ENCODE measurements at regions not wholly inside any gene's neighbourhood (a gene's known extent, or its start where the extent isn't known, plus 50 kb on each side); places are given as distances from the start of the nearest gene placed in this dataset.

GRCh38 chr6:43856005-43856765, 86.2 kb downstream of the VEGFA start (continued):
- TF ChIP-seq MGA (IDR thresholded peaks at IDR 0.05) (peak; percentile 66), HMG20A (CRISPR knock-in tag; conservative IDR thresholded peaks at IDR 0.05) (no peak), NR2C2 (CRISPR knock-in tag; IDR thresholded peaks at IDR 0.05) (no peak), NR2C2 (tag; IDR thresholded peaks at IDR 0.05) (peak; percentile 66), MED1 (CRISPR knock-in tag; IDR thresholded peaks at IDR 0.05; ENCODE audit: borderline replicate concordance) (no peak), CTBP1 (IDR thresholded peaks at IDR 0.05; ENCODE audit: borderline replicate concordance) (peak; percentile 70), BACH1 (tag; IDR thresholded peaks at IDR 0.05) (peak; percentile 44; the same call in 1 of the 2 replicates), RBM17 (IDR thresholded peaks at IDR 0.05; ENCODE audit: borderline replicate concordance, low read depth, low read length) (no peak), RERE (CRISPR knock-in tag; IDR thresholded peaks at IDR 0.05; ENCODE audit: borderline replicate concordance) (no peak), NCOR1 (IDR thresholded peaks at IDR 0.05) (no peak), NBN (IDR thresholded peaks at IDR 0.05; ENCODE audit: low read depth) (no peak)

Measured in K562 (cell line).